Astrocyte of the hippocampus (primary cell): ENCODE measurements at regions not wholly inside any gene's neighbourhood (a gene's known extent, or its start where the extent isn't known, plus 50 kb on each side); places are given as distances from the start of the nearest gene placed in this dataset.
A peak's percentile ranks its signal among the peaks of the same experiment; 100 is the strongest.
"Not testable (repeated sequence)": the region's sequence is repeated elsewhere in the genome, so short reads cannot be mapped to it uniquely, and the experiment has no call there.

Source experiments
- DNase-seq: peaks from one replicate; pipeline ENCODE4 v3.0.0; 2011; ENCODE audit warnings: low read depth, low spot score

- DNase-seq, result no peak
Measured at GRCh38 chr6:14595751-14596150, 478.2 kb downstream of the CD83 start.

- DNase-seq, result peak; percentile 58
Measured at GRCh38 chr6:14596410-14596809, 478.8 kb downstream of the CD83 start.

- DNase-seq, result no peak
Measured at GRCh38 chr6:14597090-14597489, 479.5 kb downstream of the CD83 start.

GRCh38 chr6:14598017-14598864, 480.7 kb downstream of the CD83 start:
- DNase-seq, result no peak

GRCh38 chr6:14600306-14600705, 482.7 kb downstream of the CD83 start:
- not testable (repeated sequence) for DNase-seq

- DNase-seq, result peak; percentile 19
Measured at GRCh38 chr6:14601490-14601889, 483.9 kb downstream of the CD83 start.

GRCh38 chr6:14606353-14606752, 488.8 kb downstream of the CD83 start:
- DNase-seq, result no peak

GRCh38 chr6:14610141-14610540, 492.6 kb downstream of the CD83 start:
- no peak for DNase-seq

- DNase-seq, result peak; percentile 33
Measured at GRCh38 chr6:14612016-14612980, 494.7 kb downstream of the CD83 start.

GRCh38 chr6:14614631-14615030, 497.1 kb downstream of the CD83 start:
- no peak for DNase-seq

GRCh38 chr6:14616656-14617055, 499.1 kb downstream of the CD83 start:
- no peak for DNase-seq

- no peak for DNase-seq
Measured at GRCh38 chr6:14618759-14619418, 501.3 kb downstream of the CD83 start.

- no peak for DNase-seq
Measured at GRCh38 chr6:14619419-14619781, 501.8 kb downstream of the CD83 start.

GRCh38 chr6:14620522-14620921, 502.9 kb downstream of the CD83 start:
- DNase-seq, result no peak

GRCh38 chr6:14621518-14621917, 503.9 kb downstream of the CD83 start:
- no peak for DNase-seq

GRCh38 chr6:14622085-14622484, 504.5 kb downstream of the CD83 start:
- no peak for DNase-seq

- DNase-seq, result no peak
Measured at GRCh38 chr6:14622909-14623505, 505.4 kb downstream of the CD83 start.

- DNase-seq, result no peak
Measured at GRCh38 chr6:14625173-14625895, 507.8 kb downstream of the CD83 start.

GRCh38 chr6:14626556-14626955, 509.0 kb downstream of the CD83 start:
- DNase-seq, result no peak

GRCh38 chr6:14630016-14630415, 512.4 kb downstream of the CD83 start:
- DNase-seq, result no peak

GRCh38 chr6:14633479-14633878, 515.9 kb downstream of the CD83 start:
- DNase-seq, result no peak
